GM13976 (cell line): ENCODE measurements at regions not wholly inside any gene's neighbourhood (a gene's known extent, or its start where the extent isn't known, plus 50 kb on each side); places are given as distances from the start of the nearest gene placed in this dataset.

Source experiments
- DNase-seq: peaks from one replicate; pipeline ENCODE4 v3.0.0; 2012; ENCODE audit warnings: low spot score
- in situ Hi-C: fragments of 300-500 bp; cut with MboI; formaldehyde crosslinking; loops from one replicate; pipeline ENCODE4 v1.12.0; 2022; ENCODE audit warnings: low sequenced_read_pairs, mixed read lengths, inconsistent platforms; ENCODE audit not compliant: unreplicated experiment
- TF ChIP-seq, protein P1 (sequence below): IDR thresholded peaks from 2 replicates; pipeline ENCODE4 v1.5.1; 2012; ENCODE audit warnings: borderline replicate concordance, mild to moderate bottlenecking; ENCODE audit not compliant: insufficient read depth; ENCODE audit errors: extremely low read depth, missing control alignments, control extremely low read depth

DNA sequence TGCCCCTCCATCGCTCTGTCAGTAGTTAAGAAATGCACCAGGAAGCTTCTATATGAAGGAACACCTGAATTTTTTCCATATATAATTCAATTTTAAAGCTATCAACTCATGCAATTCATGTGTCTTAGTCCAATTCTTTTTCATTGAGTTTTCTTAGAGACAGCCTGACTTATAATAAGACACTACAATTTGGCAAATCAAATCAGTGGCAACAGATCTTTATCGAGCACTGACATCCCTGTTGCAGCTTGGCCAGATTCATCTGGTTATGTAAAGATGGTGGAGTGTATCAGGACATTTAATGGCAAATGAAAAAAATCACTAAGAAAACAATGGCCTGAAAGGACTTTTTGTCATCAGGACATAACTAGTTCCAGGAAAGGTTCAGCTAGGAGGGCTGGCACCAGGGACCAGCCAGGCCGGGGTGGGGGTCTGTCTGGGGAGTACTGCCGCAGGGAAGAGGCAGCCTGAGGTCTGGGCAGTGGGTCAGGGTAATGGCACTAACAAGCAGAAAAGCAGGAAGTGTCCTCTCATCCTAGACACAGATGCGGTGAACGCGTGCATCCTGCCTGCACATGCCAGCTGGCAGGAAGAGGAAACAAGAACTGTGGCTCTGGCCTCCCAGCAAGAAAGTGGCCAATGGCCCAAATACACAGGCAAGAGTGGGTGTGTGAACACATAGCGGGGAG is 100.5 kb upstream of the LMNTD1 start:
- no peak for DNase-seq
- in situ Hi-C loops = no loop called here
- TF ChIP-seq, protein P1, sequence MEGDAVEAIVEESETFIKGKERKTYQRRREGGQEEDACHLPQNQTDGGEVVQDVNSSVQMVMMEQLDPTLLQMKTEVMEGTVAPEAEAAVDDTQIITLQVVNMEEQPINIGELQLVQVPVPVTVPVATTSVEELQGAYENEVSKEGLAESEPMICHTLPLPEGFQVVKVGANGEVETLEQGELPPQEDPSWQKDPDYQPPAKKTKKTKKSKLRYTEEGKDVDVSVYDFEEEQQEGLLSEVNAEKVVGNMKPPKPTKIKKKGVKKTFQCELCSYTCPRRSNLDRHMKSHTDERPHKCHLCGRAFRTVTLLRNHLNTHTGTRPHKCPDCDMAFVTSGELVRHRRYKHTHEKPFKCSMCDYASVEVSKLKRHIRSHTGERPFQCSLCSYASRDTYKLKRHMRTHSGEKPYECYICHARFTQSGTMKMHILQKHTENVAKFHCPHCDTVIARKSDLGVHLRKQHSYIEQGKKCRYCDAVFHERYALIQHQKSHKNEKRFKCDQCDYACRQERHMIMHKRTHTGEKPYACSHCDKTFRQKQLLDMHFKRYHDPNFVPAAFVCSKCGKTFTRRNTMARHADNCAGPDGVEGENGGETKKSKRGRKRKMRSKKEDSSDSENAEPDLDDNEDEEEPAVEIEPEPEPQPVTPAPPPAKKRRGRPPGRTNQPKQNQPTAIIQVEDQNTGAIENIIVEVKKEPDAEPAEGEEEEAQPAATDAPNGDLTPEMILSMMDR = no peak

- in situ Hi-C loops = no loop called here
- TF ChIP-seq, protein P1 = no peak
- no peak for DNase-seq
These were observed 102.6 kb upstream of the LMNTD1 start for GRCh38 chr12:25655702-25656101.

- in situ Hi-C loops = no loop called here
- TF ChIP-seq, protein P1 = no peak
- no peak for DNase-seq
These were observed 106.5 kb upstream of the LMNTD1 start for GRCh38 chr12:25659621-25660020.

- in situ Hi-C loops = no loop called here
- no peak for DNase-seq
- TF ChIP-seq, protein P1 = no peak
These were observed 117.3 kb upstream of the LMNTD1 start for GRCh38 chr12:25670076-25671055.

DNA sequence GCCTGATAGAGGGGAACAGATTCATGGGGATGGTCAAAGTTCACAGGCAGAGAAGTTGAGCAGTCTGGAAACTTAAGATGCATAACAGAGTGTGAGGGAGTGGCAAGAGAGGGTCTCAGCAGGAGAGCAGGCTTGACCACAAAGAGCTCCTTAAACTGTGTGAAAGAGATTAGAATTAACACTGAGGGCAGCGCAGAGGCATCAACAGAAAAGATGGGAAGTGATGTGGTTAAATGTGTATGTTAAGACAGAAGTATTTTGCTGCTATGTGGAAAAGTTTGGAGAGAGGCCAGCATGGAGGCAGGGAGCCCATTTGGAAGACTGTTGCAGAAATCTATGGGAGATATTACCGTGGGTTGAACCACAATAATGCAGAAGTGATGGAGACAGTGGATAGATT is 122.7 kb upstream of the LMNTD1 start:
- DNase-seq = no peak
- in situ Hi-C loops = no loop called here
- TF ChIP-seq, protein P1 = no peak

DNA sequence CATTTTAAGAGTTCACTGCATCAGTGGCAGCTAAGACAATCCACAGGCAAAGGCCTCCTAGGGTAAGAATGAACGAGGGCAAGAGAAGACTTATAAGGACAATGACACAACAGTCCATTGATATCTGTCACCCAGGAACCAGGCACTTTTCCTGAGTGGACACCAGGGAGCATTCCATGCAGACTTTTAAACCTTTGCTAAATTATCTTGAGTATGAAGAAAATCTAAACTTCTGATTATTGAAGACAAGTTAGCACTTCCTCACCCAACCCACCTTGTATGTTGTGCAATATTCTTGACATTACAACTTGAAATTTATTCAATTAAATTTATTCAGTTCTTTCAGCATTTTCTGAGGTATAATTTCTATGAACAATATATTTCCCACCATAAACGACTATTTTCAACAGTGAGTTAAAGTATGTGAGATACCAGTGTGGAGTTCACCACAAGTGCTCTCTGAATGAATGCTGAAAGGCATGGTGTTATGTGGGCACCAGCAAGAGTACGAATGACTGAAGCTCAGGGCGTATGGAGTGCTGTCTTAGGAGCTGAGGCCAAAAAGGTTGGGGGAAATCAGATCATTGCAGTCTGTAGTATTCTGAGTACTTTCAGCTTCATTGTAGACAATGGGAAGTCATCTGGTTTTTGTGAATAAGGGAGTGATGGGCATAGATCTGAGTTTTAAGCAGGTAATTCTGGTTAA is 124.3 kb upstream of the LMNTD1 start:
- in situ Hi-C loops = no loop called here
- DNase-seq = no peak
- TF ChIP-seq, protein P1 = no peak
